GM18499 (cell line): ENCODE measurements at regions not wholly inside any gene's neighbourhood (a gene's known extent, or its start where the extent isn't known, plus 50 kb on each side); places are given as distances from the start of the nearest gene placed in this dataset.
"Not testable (repeated sequence)": the region's sequence is repeated elsewhere in the genome, so short reads cannot be mapped to it uniquely, and the experiment has no call there.

Experiments used
- ATAC-seq: cut with Tn5 transposase; IDR thresholded peaks from one replicate; pipeline ENCODE4 v1.9.1; 2021; ENCODE audit warnings: moderate number of reproducible peaks; ENCODE audit not compliant: insufficient read depth, unreplicated experiment

DNA sequence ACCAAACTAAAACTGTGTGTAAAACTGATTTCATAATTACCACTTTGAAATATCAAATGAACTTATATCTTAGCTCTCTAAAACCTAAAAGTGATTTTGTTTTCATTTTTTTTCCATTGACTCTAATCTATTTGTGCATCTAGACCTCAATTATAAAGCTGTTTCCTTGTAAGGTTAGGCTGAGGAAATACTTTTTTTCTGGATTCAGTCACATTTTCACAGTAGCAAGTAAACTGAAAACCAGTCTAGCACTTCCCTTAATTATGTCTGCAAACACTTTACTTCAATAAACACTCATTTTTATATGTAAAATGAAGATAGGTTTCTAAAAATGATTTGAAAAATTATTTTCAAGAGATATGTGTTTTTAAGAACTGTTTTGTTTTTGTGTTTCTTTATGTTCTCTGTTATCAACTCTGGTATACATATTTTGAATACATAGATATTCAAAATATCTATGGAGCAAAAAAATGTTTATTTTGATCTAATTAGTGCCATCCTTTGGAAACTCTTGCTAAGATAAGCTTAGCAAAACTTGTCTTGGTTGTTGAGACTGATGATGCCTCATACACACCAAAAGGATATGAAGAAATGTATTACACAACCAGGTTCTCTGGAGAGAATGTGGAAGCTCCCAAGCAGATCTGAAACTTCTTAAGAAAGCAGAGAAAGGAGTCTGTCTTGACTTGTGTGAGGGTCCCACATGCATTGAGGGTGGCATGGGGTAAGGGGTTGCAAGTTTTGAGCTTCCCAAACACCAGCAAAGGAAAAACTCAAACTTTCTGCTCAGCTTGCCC, 1887.4 kb downstream of the PCDH9 start:
- ATAC-seq: no peak

DNA sequence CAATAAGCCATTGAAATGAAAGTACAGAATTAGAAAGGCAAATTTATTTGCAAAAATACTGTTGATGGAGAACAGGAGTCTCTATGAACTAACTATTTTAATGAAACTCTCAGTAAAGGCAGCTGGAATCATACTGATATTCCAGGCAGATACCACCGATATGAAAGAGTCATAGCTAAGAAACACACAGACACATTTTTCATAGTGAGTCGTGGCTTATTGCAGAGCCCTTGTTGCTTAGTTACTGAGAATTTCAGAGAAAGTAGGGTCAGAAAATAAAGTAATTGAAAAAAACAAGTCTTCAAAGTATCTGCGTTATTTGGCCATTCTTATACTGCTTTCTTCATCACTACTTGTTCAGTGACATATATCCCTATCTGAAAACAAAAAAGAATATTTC, 1890.9 kb downstream of the PCDH9 start:
- ATAC-seq: no peak

GRCh38 chr13:65336916-65337315, 1893.2 kb downstream of the PCDH9 start:
- no peak for ATAC-seq

- ATAC-seq: no peak
Measured at GRCh38 chr13:65336087-65336749, 1893.9 kb downstream of the PCDH9 start.

DNA sequence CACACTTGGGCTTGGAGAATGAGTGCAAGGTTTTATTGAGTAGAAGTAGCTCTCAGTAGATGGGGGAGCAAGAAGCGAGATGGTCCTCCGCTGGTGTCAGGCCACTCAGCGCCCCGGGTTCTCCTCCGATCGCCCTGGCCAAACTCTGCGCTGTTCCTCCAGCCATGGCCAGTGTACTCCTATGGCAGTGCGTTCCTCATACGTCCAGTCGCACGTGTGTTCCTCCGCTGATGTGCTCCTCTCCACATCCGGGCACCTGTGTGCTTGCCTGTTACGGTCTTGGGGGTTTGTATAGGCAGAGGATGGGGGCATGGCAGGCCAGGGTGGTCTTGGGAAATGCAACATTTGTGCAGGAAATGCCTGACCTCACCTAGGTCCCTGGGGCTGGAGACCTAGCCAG, 1899.4 kb downstream of the PCDH9 start:
- ATAC-seq: no peak

DNA sequence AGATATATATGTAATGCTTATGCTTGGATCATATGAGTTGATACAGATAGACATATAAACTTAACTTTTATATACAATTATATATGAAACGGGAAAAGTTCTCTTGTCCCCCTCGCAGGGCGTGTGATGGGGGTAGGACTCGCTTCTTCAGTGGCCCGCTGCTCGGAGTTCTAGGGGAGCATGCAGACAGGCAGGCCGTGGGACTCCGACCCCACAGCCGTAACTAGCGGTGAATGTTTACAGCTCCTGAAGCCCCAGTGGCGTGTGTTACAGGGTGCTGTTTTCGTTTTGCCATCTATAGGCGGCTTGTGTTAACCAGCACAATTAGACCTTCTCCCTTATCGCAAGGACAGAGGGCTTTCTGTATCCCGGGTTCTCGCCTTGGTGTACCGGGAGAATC, 1899.8 kb downstream of the PCDH9 start:
- no peak for ATAC-seq

GRCh38 chr13:65323192-65323591, 1906.9 kb downstream of the PCDH9 start:
- not testable (repeated sequence) for ATAC-seq

DNA sequence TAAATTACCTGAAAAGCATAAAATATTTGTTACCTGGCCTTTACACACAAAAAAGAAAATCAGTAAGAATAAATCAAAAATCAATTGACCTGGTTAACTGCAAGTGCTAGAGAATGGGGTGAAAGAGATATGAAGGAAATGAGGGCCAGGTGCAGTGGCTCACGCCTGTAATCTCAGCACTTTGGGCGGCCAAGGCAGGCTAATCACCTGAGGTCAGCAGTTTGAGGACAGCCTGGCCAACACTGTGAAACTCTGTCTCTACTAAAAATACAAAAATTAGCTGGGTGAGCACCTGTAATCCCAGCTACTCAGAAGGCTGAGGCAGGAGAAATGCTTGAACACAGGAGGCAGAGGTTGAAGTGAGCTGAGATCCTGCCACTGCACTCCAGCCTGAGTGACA, 1908.7 kb downstream of the PCDH9 start:
- ATAC-seq: not testable (repeated sequence)

DNA sequence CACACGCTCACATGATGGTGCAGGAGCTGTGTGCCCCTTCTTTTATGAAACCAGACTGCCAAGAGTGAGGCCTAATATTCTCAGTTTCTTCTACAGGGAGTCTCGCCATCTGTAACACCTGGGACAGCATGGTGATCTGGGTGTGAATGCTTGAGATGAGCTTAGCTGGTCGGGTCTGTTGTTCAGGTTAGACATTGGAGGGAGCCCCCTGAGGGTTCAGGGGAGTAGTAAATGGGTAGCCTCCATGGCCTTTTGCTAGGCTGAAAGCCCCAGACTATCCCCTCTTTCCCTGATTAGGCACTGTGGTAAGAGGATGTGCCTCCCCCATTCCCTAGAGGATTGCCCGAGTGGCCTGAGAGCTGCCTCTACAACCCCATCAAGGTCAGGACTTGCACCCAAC, 1916.1 kb downstream of the PCDH9 start:
- no peak for ATAC-seq

GRCh38 chr13:65310663-65311328, 1919.3 kb downstream of the PCDH9 start:
- ATAC-seq: no peak

- no peak for ATAC-seq
Measured at GRCh38 chr13:65309906-65310305, 1920.2 kb downstream of the PCDH9 start.

DNA sequence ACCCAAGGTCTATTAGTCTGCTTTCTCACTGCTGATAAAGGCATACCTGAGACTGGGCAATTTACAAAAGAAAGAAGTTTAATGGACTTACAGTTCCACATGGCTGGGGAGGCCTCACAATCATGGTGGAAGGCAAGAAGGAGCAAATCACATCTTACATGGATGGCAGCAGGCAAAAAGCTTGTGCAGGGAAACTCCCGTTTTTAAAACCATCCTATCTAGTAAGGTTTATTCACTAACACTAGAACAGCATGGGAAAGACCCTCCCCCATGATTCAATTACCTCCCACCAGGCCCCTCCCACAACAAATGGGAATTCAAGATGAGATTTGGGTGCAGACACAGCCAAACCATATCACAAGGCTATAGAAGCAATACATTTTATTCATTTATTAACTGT, 1921.4 kb downstream of the PCDH9 start:
- not testable (repeated sequence) for ATAC-seq

DNA sequence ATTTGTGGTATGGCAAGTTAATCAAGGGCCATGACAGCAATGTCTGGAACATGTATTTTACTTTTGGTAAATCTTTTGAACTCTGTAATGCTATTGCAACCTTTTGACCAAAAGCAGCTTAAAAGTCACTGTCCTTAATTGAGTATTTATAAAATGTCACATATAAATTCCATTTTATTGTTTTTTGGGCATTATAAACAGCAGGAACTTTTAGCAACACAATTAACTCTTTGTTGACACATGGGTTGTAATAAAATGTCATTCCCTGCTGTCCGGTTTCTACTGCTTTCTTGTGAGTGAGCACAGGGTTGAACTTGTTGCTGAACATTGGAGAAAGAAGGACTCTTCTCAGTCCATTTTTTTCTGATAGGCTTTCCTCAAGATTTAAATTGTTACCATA, 1923.1 kb downstream of the PCDH9 start:
- no peak for ATAC-seq

- ATAC-seq: no peak
Measured at GRCh38 chr13:65302691-65303090, 1927.4 kb downstream of the PCDH9 start.

- no peak for ATAC-seq
Measured at GRCh38 chr13:65301506-65301905, 1928.6 kb downstream of the PCDH9 start.

DNA sequence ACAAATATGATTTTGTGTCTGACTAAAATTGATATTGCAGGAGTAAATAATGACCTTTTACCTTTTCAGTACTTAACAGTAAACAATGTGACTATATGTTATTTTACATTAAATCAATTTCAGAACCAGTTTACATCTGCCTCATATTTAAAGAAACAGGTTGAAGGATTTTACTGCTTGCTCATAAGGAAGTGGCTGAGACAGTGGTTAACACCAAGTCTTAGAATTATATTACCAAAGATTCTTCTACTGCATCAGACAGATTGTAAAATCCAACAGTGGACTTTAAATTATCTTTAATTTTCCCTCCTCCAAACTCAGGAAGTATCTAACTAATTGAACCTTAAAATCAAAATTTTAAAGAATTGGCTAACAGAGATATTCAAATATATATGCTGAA, 1929.9 kb downstream of the PCDH9 start:
- no peak for ATAC-seq

DNA sequence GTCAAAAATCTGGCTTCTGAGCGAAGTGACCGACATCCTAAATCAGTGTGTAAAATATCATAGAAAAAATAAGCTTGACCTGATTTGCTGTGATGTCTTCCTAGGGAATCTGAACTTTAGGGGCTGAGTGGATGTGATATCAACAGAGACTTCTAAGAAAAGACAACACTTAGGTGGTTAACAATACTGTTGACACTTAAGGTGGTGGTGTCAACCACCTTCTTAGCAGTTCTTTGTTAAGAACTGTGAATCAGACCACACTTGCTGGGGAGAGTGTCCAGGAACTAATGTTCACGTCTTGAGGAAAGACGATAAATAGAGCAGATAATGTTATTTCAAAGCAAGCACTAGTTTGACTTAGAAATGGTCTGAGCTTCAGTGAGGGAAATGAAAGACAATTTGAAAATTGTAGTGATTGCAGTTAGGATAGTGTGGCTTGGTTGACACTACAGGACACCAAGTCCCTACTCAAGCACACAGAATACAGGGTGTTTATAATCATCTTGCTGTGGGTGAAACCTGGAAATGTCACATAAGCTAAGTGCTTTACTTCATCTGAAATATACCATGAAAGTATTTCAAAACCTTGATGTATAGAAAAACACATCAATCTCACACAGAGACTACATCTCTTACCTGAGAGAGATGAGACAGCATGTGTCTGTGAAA, 1936.5 kb downstream of the PCDH9 start:
- no peak for ATAC-seq

DNA sequence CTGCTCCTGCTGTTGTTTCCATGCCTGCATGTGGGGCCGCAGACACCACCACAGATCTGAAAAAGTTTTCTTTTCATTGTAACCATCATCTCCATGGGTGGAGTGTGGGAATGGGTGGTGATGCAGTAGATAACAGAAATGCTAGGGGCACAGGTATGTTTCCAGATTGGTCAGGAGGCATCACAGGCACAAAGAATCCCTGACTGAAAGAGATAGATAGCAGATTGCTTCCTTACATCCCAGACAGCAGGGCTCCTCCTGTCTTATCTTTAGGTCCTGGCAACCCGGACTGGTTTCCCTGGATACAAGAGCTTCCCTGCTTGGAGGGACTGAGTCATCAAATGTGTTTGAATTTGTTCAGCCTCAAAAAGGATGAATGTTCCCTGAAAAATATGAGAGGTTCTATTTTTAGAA, 1937.6 kb downstream of the PCDH9 start:
- no peak for ATAC-seq

DNA sequence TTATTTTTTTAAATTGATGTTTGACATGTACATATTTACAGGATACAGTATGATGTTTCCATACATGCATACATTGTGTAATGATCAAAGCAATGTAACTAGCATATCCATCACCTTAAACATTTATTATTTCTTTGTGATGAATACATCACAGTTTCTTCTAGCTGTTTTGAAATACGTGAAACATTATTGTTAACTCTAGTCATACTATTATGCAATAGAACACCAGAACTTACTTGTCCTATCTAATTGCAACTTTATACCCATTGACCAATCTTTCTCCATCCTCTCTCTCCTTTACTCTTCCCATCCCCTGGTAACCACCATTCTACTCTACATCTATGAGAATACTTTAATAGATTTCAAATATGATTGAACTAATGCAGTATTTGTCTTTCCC, 1942.7 kb downstream of the PCDH9 start:
- ATAC-seq: no peak

GRCh38 chr13:65275838-65276630, 1954.1 kb downstream of the PCDH9 start:
- no peak for ATAC-seq
